GM23248 (cell line): ENCODE measurements at regions not wholly inside any gene's neighbourhood (a gene's known extent, or its start where the extent isn't known, plus 50 kb on each side); places are given as distances from the start of the nearest gene placed in this dataset.

ENCODE experiments used
- DNase-seq: peaks from one replicate; pipeline ENCODE4 v3.0.0-alpha.2; 2015
- H2AFZ ChIP-seq: fragments of 200-600 bp; sonication (generic); 2 replicates; pipeline ENCODE4 v1.6.1; 2016; ENCODE audit warnings: antibody characterized with exemption
- H3F3A ChIP-seq: fragments of 200-600 bp; sonication (generic); 2 replicates; pipeline ENCODE4 v1.6.1; 2016; ENCODE audit warnings: mild to moderate bottlenecking, antibody characterized with exemption, mixed run types; ENCODE audit not compliant: insufficient read depth
- H3K27ac ChIP-seq: fragments of 200-600 bp; sonication (generic); 2 replicates; pipeline ENCODE4 v1.5.1; 2016; ENCODE audit warnings: mild to moderate bottlenecking
- H3K27me3 ChIP-seq: fragments of 200-600 bp; sonication (generic); replicated peaks from 2 replicates; pipeline ENCODE4 v1.6.1; 2016; ENCODE audit warnings: mild to moderate bottlenecking; ENCODE audit not compliant: insufficient read depth
- H3K36me3 ChIP-seq: fragments of 200-600 bp; sonication (generic); 2 replicates; pipeline ENCODE4 v1.6.1; 2016; ENCODE audit warnings: low read depth, mild to moderate bottlenecking
- H3K4me1 ChIP-seq: fragments of 200-600 bp; sonication (generic); 2 replicates; pipeline ENCODE4 v1.6.1; 2016; ENCODE audit warnings: mild to moderate bottlenecking; ENCODE audit not compliant: insufficient read depth
- H3K4me2 ChIP-seq: fragments of 200-600 bp; sonication (generic); one replicate; pipeline ENCODE4 v1.6.1; 2016; ENCODE audit warnings: mild to moderate bottlenecking; ENCODE audit not compliant: unreplicated experiment
- H3K4me3 ChIP-seq: fragments of 200-600 bp; sonication (generic); 2 replicates; pipeline ENCODE4 v1.5.1; 2016; ENCODE audit warnings: mild to moderate bottlenecking
- H3K79me2 ChIP-seq: fragments of 200-600 bp; sonication (generic); 2 replicates; pipeline ENCODE4 v1.6.1; 2016; ENCODE audit warnings: mild to moderate bottlenecking; ENCODE audit not compliant: insufficient read depth
- H3K9ac ChIP-seq: fragments of 200-600 bp; sonication (generic); 2 replicates; pipeline ENCODE4 v1.6.1; 2016; ENCODE audit warnings: mild to moderate bottlenecking
- H3K9me2 ChIP-seq: fragments of 200-600 bp; sonication (generic); 2 replicates; pipeline ENCODE4 v1.6.1; 2016; ENCODE audit warnings: mixed run types, mild to moderate bottlenecking, moderate library complexity; ENCODE audit not compliant: insufficient read depth
- H3K9me3 ChIP-seq: fragments of 200-600 bp; sonication (generic); one replicate; pipeline ENCODE4 v1.6.1; 2017; ENCODE audit warnings: low read depth
- H4K20me1 ChIP-seq: fragments of 200-600 bp; sonication (generic); 2 replicates; pipeline ENCODE4 v1.6.0; 2016; ENCODE audit not compliant: insufficient read depth
- EZH2 ChIP-seq: fragments of 200-600 bp; sonication (generic); IDR thresholded peaks from 2 replicates; pipeline ENCODE4 v1.6.1; 2018; ENCODE audit warnings: antibody characterized with exemption, mild to moderate bottlenecking; ENCODE audit not compliant: insufficient read depth, poor library complexity, severe bottlenecking
- EZH2phosphoT487 ChIP-seq: fragments of 200-600 bp; sonication (generic); IDR thresholded peaks from 2 replicates; pipeline ENCODE4 v1.6.1; 2018; ENCODE audit warnings: antibody characterized with exemption, moderate library complexity, mild to moderate bottlenecking, low read depth; ENCODE audit not compliant: insufficient read depth
- WGBS, 2 experiments: methylation state at CpG; one replicate each; pipeline ENCODE4 v1.1.6; 2015 to 2017; ENCODE audit warnings: low lambda C conversion rate in 2 of 2, low coverage in 1 of 2; ENCODE audit errors: missing lambda C conversion rate in 2 of 2; 5-methylcytosine and 5-hydroxymethylcytosine counted together
- in situ Hi-C: fragments of 300-500 bp; cut with MboI; formaldehyde crosslinking; loops from 2 replicates; pipeline ENCODE4 v1.15.0; 2020

- Histone ChIP-seq H3K4me1 (no peaks in the 10 kb centered on the region), H3K27ac (no peak overlapping the region), H3F3A (no peaks in the 10 kb centered on the region), H3K27me3 (no peaks in the 10 kb centered on the region), H3K9me2 (no peaks in the 10 kb centered on the region), H4K20me1 (no peaks in the 10 kb centered on the region), H3K9ac (no peak overlapping the region), H3K9me3 (no peaks in the 10 kb centered on the region), H3K79me2 (peaks cover 7% of the 10 kb centered on the region), H3K4me2 (no peak overlapping the region), H3K4me3 (no peak overlapping the region), H3K36me3 (no peaks in the 10 kb centered on the region), H2AFZ (no peak overlapping the region)
- DNase-seq = no peak
- WGBS, 2 experiments = 88 to 100% methylated on average over 1 of the region's 1 CpG
- in situ Hi-C loops = no loop called here
- TF ChIP-seq EZH2 = no peak
- no peak for TF ChIP-seq EZH2phosphoT487
Observed at GRCh38 chrX:63439580-63439979, 88.4 kb upstream of the SPIN4 start.

- no peaks in the 10 kb centered on the region for H4K20me1 ChIP-seq
- in situ Hi-C loops = no loop called here
- H3K79me2 ChIP-seq = peaks cover 7% of the 10 kb centered on the region
Observed at GRCh38 chrX:63436865-63437264, 85.7 kb upstream of the SPIN4 start.

GRCh38 chrX:63434665-63435064 lies 83.5 kb upstream of the SPIN4 start:
- no peaks in the 10 kb centered on the region for H3K4me1 ChIP-seq
- TF ChIP-seq EZH2phosphoT487 (no peak), EZH2 (no peak)
- no peaks in the 10 kb centered on the region for H3K9me3 ChIP-seq
- DNase-seq = no peak
- peaks cover 7% of the 10 kb centered on the region for H3K79me2 ChIP-seq
- no peak overlapping the region for H3K4me2 ChIP-seq
- H3K4me3 ChIP-seq = no peak overlapping the region
- no peak overlapping the region for H2AFZ ChIP-seq
- H4K20me1 ChIP-seq = no peaks in the 10 kb centered on the region
- no peaks in the 10 kb centered on the region for H3F3A ChIP-seq
- 79 to 82% methylated on average over 6 of the region's 6 CpGs for WGBS, 2 experiments
- in situ Hi-C loops = no loop called here
- no peaks in the 10 kb centered on the region for H3K9me2 ChIP-seq
- no peaks in the 10 kb centered on the region for H3K36me3 ChIP-seq
- H3K27ac ChIP-seq = no peak overlapping the region
- no peaks in the 10 kb centered on the region for H3K27me3 ChIP-seq
- no peak overlapping the region for H3K9ac ChIP-seq

More at GRCh38 chrX:63436865-63437264, 85.7 kb upstream of the SPIN4 start:
- H3K9me3 ChIP-seq = no peaks in the 10 kb centered on the region
- no peaks in the 10 kb centered on the region for H3K4me1 ChIP-seq
- no peak for DNase-seq
- no peaks in the 10 kb centered on the region for H3K9me2 ChIP-seq
- no peaks in the 10 kb centered on the region for H3F3A ChIP-seq
- no peak for TF ChIP-seq EZH2phosphoT487
- 86 to 90% methylated on average over 1 of the region's 1 CpG for WGBS, 2 experiments
- H3K27ac ChIP-seq = no peak overlapping the region
- H3K4me2 ChIP-seq = no peak overlapping the region
- no peak overlapping the region for H3K4me3 ChIP-seq
- H2AFZ ChIP-seq = no peak overlapping the region
- H3K36me3 ChIP-seq = no peaks in the 10 kb centered on the region
- no peaks in the 10 kb centered on the region for H3K27me3 ChIP-seq
- H3K9ac ChIP-seq = no peak overlapping the region

GRCh38 chrX:63434206-63434605 lies 83.1 kb upstream of the SPIN4 start:
- no peaks in the 10 kb centered on the region for H3K36me3 ChIP-seq
- H2AFZ ChIP-seq = no peak overlapping the region
- in situ Hi-C loops = no loop called here
- H3K4me1 ChIP-seq = no peaks in the 10 kb centered on the region
- H3K4me3 ChIP-seq = no peak overlapping the region
- H3K27ac ChIP-seq = no peak overlapping the region
- H3K27me3 ChIP-seq = no peaks in the 10 kb centered on the region
- no peak overlapping the region for H3K9ac ChIP-seq
- WGBS, 2 experiments = 98 to 100% methylated on average over 6 to 10 of the region's 10 CpGs
- DNase-seq = no peak
- no peaks in the 10 kb centered on the region for H3F3A ChIP-seq
- no peak for TF ChIP-seq EZH2phosphoT487
- no peak for TF ChIP-seq EZH2
- H3K79me2 ChIP-seq = peaks cover 5% of the 10 kb centered on the region
- no peaks in the 10 kb centered on the region for H4K20me1 ChIP-seq
- H3K9me2 ChIP-seq = no peaks in the 10 kb centered on the region
- no peak overlapping the region for H3K4me2 ChIP-seq
- no peaks in the 10 kb centered on the region for H3K9me3 ChIP-seq

GRCh38 chrX:63430026-63430425 lies 78.9 kb upstream of the SPIN4 start:
- WGBS, 2 experiments = 84 to 96% methylated on average over 3 to 5 of the region's 5 CpGs
- no peak overlapping the region for H3K27ac ChIP-seq
- H3K9me3 ChIP-seq = no peaks in the 10 kb centered on the region
- no peaks in the 10 kb centered on the region for H3K36me3 ChIP-seq
- no peak overlapping the region for H3K4me2 ChIP-seq
- no peaks in the 10 kb centered on the region for H3F3A ChIP-seq
- H3K9ac ChIP-seq = no peak overlapping the region
- no peaks in the 10 kb centered on the region for H3K79me2 ChIP-seq
- H3K4me3 ChIP-seq = no peak overlapping the region
- no peak overlapping the region for H2AFZ ChIP-seq
- H3K4me1 ChIP-seq = no peaks in the 10 kb centered on the region
- H3K9me2 ChIP-seq = no peaks in the 10 kb centered on the region
- in situ Hi-C loops = no loop called here
- no peak for DNase-seq
- H4K20me1 ChIP-seq = no peaks in the 10 kb centered on the region
- TF ChIP-seq EZH2phosphoT487 (no peak), EZH2 (no peak)
- H3K27me3 ChIP-seq = no peaks in the 10 kb centered on the region
